SK-N-SH (cell line): ENCODE measurements at regions not wholly inside any gene's neighbourhood (a gene's known extent, or its start where the extent isn't known, plus 50 kb on each side); places are given as distances from the start of the nearest gene placed in this dataset.

ENCODE experiments used
- CTCF ChIA-PET: fragments of 300-600, 350-600 bp; formaldehyde crosslinking; extraction: SDS; loops from one replicate; lab custom pipeline; 2021; lab: Yijun Ruan, JAX
- POLR2A ChIA-PET: fragments of 350-600 bp; sonication (Branson Sonifier 250); formaldehyde crosslinking; extraction: SDS; loops from one replicate; lab custom pipeline; 2020; ENCODE audit warnings: antibody characterized with exemption, inconsistent platforms; lab: Yijun Ruan, JAX
- DNase-seq: peaks from one replicate; pipeline ENCODE4 v3.0.0; 2012
- H2AFZ ChIP-seq: fragments of 200-600 bp; sonication (generic); 2 replicates; pipeline ENCODE4 v1.8.1; 2016; ENCODE audit warnings: antibody characterized with exemption, mild to moderate bottlenecking, low read depth
- H3F3A ChIP-seq: fragments of 200-600 bp; sonication (generic); replicated peaks from 2 replicates; pipeline ENCODE3; 2016; ENCODE audit warnings: antibody characterized with exemption, mild to moderate bottlenecking; ENCODE audit not compliant: insufficient read depth
- H3K27ac ChIP-seq, 2 experiments: fragments of 200-500 bp in 1 of 2; fragments of 200-600 bp in 1 of 2; sonication (Bioruptor generic) in 1 of 2; sonication (generic), shearing (Covaris generic) in 1 of 2; 2 replicates each; pipeline versions ENCODE4 v1.5.1 to v1.6.1; 2014 to 2016; ENCODE audit warnings: low read depth in 2 of 2, inconsistent platforms in 1 of 2, low read length in 1 of 2, mild to moderate bottlenecking in 1 of 2, mixed read lengths in 1 of 2
- H3K27me3 ChIP-seq: fragments of 200-600 bp; sonication (generic), shearing (Covaris generic); 2 replicates; pipeline ENCODE4 v1.6.1; 2016; ENCODE audit warnings: mixed run types; ENCODE audit not compliant: insufficient read depth
- H3K36me3 ChIP-seq, 2 experiments: fragments of 200-500 bp in 1 of 2; fragments of 200-600 bp in 1 of 2; sonication (Bioruptor generic) in 1 of 2; sonication (generic) in 1 of 2; replicated peaks in 1 of 2; 2 replicates each; pipeline versions ENCODE3 to v1.5.1; 2014 to 2016; ENCODE audit warnings: low read length in 1 of 2, mild to moderate bottlenecking in 1 of 2; ENCODE audit not compliant: insufficient read depth in 2 of 2, control insufficient read depth in 1 of 2
- H3K4me1 ChIP-seq, 2 experiments: fragments of 200-500 bp in 1 of 2; fragments of 200-600 bp in 1 of 2; sonication (Bioruptor generic) in 1 of 2; sonication (generic), shearing (Covaris generic) in 1 of 2; 2 replicates each; pipeline versions ENCODE4 v1.5.1 to v1.6.1; 2014 to 2016; ENCODE audit warnings: low read depth in 1 of 2, low read length in 1 of 2, mixed run types in 1 of 2; ENCODE audit not compliant: insufficient read depth in 2 of 2, control insufficient read depth in 1 of 2
- H3K4me2 ChIP-seq: fragments of 200-600 bp; sonication (generic), shearing (Covaris generic); 2 replicates; pipeline ENCODE4 v1.6.1; 2017; ENCODE audit warnings: mixed run types
- H3K4me3 ChIP-seq, 2 experiments: fragments of 200-500 bp in 1 of 2; fragments of 200-600 bp in 1 of 2; sonication (Bioruptor generic) in 1 of 2; sonication (generic), shearing (Covaris generic) in 1 of 2; 2 replicates each; pipeline versions ENCODE4 v1.5.1 to v1.8.1; 2014 to 2016; ENCODE audit warnings: low read depth in 2 of 2, inconsistent platforms in 1 of 2, low read length in 1 of 2, mild to moderate bottlenecking in 1 of 2, mixed read lengths in 1 of 2, moderate library complexity in 1 of 2
- H3K79me2 ChIP-seq: fragments of 200-600 bp; sonication (generic); 2 replicates; pipeline ENCODE4 v1.8.1; 2017; ENCODE audit warnings: mild to moderate bottlenecking; ENCODE audit not compliant: insufficient read depth
- H3K9ac ChIP-seq: fragments of 200-600 bp; sonication (generic); 2 replicates; pipeline ENCODE4 v1.6.1; 2017; ENCODE audit warnings: mixed run types
- H3K9me2 ChIP-seq: fragments of 200-600 bp; sonication (generic); 2 replicates; pipeline ENCODE4 v1.6.1; 2017; ENCODE audit warnings: mixed run types
- H3K9me3 ChIP-seq: fragments of 200-600 bp; sonication (generic); 2 replicates; pipeline ENCODE4 v1.6.1; 2017; ENCODE audit warnings: mixed run types, mild to moderate bottlenecking, moderate library complexity
- H4K20me1 ChIP-seq: fragments of 200-600 bp; sonication (generic); 2 replicates; pipeline ENCODE4 v1.6.1; 2017; ENCODE audit warnings: mild to moderate bottlenecking, mixed run types; ENCODE audit not compliant: insufficient read depth
- ELF1 ChIP-seq: IDR thresholded peaks from 2 replicates; pipeline ENCODE4 v1.4.0; 2012
- EP300 ChIP-seq, 2 experiments: IDR thresholded peaks; 2 replicates each; pipeline versions ENCODE4 v1.4.0 to v1.6.1; 2012; ENCODE audit warnings: borderline replicate concordance in 1 of 2, low read depth in 1 of 2, low read length in 1 of 2
- FOSL2 ChIP-seq: IDR thresholded peaks from 2 replicates; pipeline ENCODE4 v1.4.0; 2012; ENCODE audit warnings: low read depth, mild to moderate bottlenecking, moderate library complexity, borderline replicate concordance
- FOXJ3 ChIP-seq: sonication (generic); formaldehyde crosslinking; IDR thresholded peaks from 2 replicates; pipeline ENCODE4 v1.5.1; 2020; ENCODE audit warnings: mild to moderate bottlenecking, missing genetic modification reagents
- GABPA ChIP-seq: IDR thresholded peaks from 2 replicates; pipeline ENCODE4 v1.4.0; 2012; ENCODE audit warnings: low read depth, mild to moderate bottlenecking
- IRF3 ChIP-seq: fragments of 150-350 bp; IDR thresholded peaks from 2 replicates; pipeline ENCODE4 v1.6.1; 2016; ENCODE audit warnings: mild to moderate bottlenecking, low read depth, low read length
- JUND ChIP-seq: IDR thresholded peaks from 2 replicates; pipeline ENCODE4 v1.4.0; 2012
- MAX ChIP-seq: IDR thresholded peaks from 2 replicates; pipeline ENCODE4 v1.4.0; 2012; ENCODE audit warnings: low read depth
- MEF2A ChIP-seq: IDR thresholded peaks from 2 replicates; pipeline ENCODE4 v1.4.0; 2012; ENCODE audit warnings: low read depth, borderline replicate concordance
- NFIC ChIP-seq: IDR thresholded peaks from 2 replicates; pipeline ENCODE4 v1.4.0; 2012; ENCODE audit warnings: borderline replicate concordance
- NRF1 ChIP-seq: IDR thresholded peaks from 2 replicates; pipeline ENCODE4 v1.6.1; 2012; ENCODE audit warnings: low read depth, mild to moderate bottlenecking, low read length
- PBX3 ChIP-seq: IDR thresholded peaks from 2 replicates; pipeline ENCODE4; 2012
- POLR2AphosphoS5 ChIP-seq: IDR thresholded peaks from 2 replicates; pipeline ENCODE4 v1.6.1; 2012; ENCODE audit warnings: low read depth, low read length
- RAD21 ChIP-seq: IDR thresholded peaks from 2 replicates; pipeline ENCODE4 v1.6.1; 2012; ENCODE audit warnings: mild to moderate bottlenecking, low read length
- RCOR1 ChIP-seq: fragments of 150-350 bp; IDR thresholded peaks from 2 replicates; pipeline ENCODE4 v1.6.1; 2017; ENCODE audit warnings: antibody characterized with exemption, low read length
- RFX5 ChIP-seq: IDR thresholded peaks from 2 replicates; pipeline ENCODE4 v1.6.1; 2012; ENCODE audit warnings: mild to moderate bottlenecking, improper control_type of control experiment, low read length
- TCF12 ChIP-seq: IDR thresholded peaks from 2 replicates; pipeline ENCODE4 v1.4.0; 2012
- TEAD4 ChIP-seq: IDR thresholded peaks from 2 replicates; pipeline ENCODE4 v1.4.0; 2012; ENCODE audit warnings: mild to moderate bottlenecking, borderline replicate concordance; ENCODE audit not compliant: insufficient read depth
- WGBS: methylation state at CpG from one replicate; pipeline ENCODE4 v1.1.6; 2017; ENCODE audit warnings: low lambda C conversion rate; 5-methylcytosine and 5-hydroxymethylcytosine counted together

GRCh38 chr1:193676996-193677549 lies 490.7 kb upstream of the B3GALT2 start (continued):
- no peak for TF ChIP-seq IRF3
- TF ChIP-seq PBX3, result peak; percentile 72
- TF ChIP-seq EP300 (IDR thresholded peaks at IDR 0.05; ENCODE audit: borderline replicate concordance in 1 of 2, low read depth in 1 of 2, low read length in 1 of 2), result peak in 1 of 2 experiments; percentile 80; a peak in 1 of 4 replicates
- TF ChIP-seq MEF2A, result no peak
- TF ChIP-seq TEAD4, result peak; percentile 68; the same call in 1 of the 2 replicates
- no peak for TF ChIP-seq FOXJ3
- no peak for TF ChIP-seq POLR2AphosphoS5
- no peak for TF ChIP-seq GABPA
- no peak for TF ChIP-seq RFX5
- TF ChIP-seq, all 33 proteins: peak for 8

GRCh38 chr1:193674292-193674944 lies 488.0 kb upstream of the B3GALT2 start:
- Histone ChIP-seq H3K4me2 (no peak overlapping the region; the same call in 1 of the 2 replicates), H3K9ac (no peak overlapping the region), H3K79me2 (no peaks in the 10 kb centered on the region), H3K27me3 (no peaks in the 10 kb centered on the region), H3K4me3 (no peak overlapping the region), H3K9me3 (no peaks in the 10 kb centered on the region), H4K20me1 (no peaks in the 10 kb centered on the region), H3K4me1 (peaks cover 0 to 3% of the 10 kb centered on the region in 2 experiments; a peak in 3 of 4 replicates), H3K27ac (peak overlapping the region; percentile 47 to 55; a peak in 3 of 4 replicates), H3K36me3 (no peaks in the 10 kb centered on the region), H3F3A (peaks cover 19% of the 10 kb centered on the region), H2AFZ (peak overlapping the region; percentile 18; the same call in 1 of the 2 replicates), H3K9me2 (no peaks in the 10 kb centered on the region)
- 0 out of 4 replicates have a peak, but pooled peaks of 1 of the 2 experiments have one; percentile 35 for TF ChIP-seq EP300 (IDR thresholded peaks at IDR 0.05; ENCODE audit: borderline replicate concordance in 1 of 2, low read depth in 1 of 2, low read length in 1 of 2)
- peak; percentile 74 for TF ChIP-seq PBX3
- TF ChIP-seq TCF12, result peak; percentile 43; the same call in 1 of the 2 replicates
- TF ChIP-seq ELF1, result no peak
- TF ChIP-seq RAD21, result no peak
- TF ChIP-seq IRF3, result no peak
- TF ChIP-seq RCOR1, result no peak
- TF ChIP-seq NRF1, result no peak
- no peak for TF ChIP-seq POLR2AphosphoS5
- TF ChIP-seq JUND, result peak; percentile 56
- peak; percentile 51; the same call in 1 of the 2 replicates for TF ChIP-seq FOSL2
- TF ChIP-seq NFIC, result peak; percentile 61; the same call in 1 of the 2 replicates
- no peak for TF ChIP-seq MAX
- DNase-seq, result no peak
- CTCF ChIA-PET, result no interaction called here
- 14% methylated on average over 7 of the region's 7 CpGs for WGBS
- POLR2A ChIA-PET, result no interaction called here
